ENCODE measurements at regions not wholly inside any gene's neighbourhood (a gene's known extent, or its start where the extent isn't known, plus 50 kb on each side); places are given as distances from the start of the nearest gene placed in this dataset.

DNA sequence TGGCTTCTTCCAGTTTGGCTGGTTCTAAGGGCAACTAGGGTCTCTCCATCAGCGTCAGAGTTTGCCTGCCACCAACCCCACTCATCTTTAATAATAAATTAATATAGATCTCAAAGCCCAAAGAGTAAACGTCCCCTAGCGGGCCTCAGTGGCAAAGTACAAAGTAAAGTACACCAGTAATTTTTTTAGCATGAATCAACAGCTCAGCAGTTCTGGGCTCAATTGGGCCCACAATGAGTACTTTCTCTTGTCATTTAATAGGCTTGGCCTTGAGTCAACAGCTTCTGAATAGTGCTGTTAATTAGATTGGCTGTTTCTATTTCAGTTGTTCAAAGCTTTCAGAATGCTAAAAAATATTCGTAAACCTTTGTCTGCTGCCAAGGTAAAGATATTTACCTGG lies 89.0 kb upstream of the PFN2 start:
- TF ChIP-seq MYC (IDR thresholded peaks at IDR 0.05; ENCODE audit: low read depth, low read length) (no peak), POLR2A (IDR thresholded peaks at IDR 0.05; ENCODE audit: extremely low read depth, insufficient read length) (no peak)
- TF ChIP-seq, protein P1, sequence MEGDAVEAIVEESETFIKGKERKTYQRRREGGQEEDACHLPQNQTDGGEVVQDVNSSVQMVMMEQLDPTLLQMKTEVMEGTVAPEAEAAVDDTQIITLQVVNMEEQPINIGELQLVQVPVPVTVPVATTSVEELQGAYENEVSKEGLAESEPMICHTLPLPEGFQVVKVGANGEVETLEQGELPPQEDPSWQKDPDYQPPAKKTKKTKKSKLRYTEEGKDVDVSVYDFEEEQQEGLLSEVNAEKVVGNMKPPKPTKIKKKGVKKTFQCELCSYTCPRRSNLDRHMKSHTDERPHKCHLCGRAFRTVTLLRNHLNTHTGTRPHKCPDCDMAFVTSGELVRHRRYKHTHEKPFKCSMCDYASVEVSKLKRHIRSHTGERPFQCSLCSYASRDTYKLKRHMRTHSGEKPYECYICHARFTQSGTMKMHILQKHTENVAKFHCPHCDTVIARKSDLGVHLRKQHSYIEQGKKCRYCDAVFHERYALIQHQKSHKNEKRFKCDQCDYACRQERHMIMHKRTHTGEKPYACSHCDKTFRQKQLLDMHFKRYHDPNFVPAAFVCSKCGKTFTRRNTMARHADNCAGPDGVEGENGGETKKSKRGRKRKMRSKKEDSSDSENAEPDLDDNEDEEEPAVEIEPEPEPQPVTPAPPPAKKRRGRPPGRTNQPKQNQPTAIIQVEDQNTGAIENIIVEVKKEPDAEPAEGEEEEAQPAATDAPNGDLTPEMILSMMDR (IDR thresholded peaks at IDR 0.05; ENCODE audit: low read depth, low read length) = no peak

All from NB4 (cell line).